Mesothelial cell of epicardium (in vitro differentiated cells): ENCODE measurements at regions not wholly inside any gene's neighbourhood (a gene's known extent, or its start where the extent isn't known, plus 50 kb on each side); places are given as distances from the start of the nearest gene placed in this dataset.

Experiments used
- DNase-seq, 2 experiments: peaks; one replicate each; pipeline ENCODE4 v3.0.0; 2021; ENCODE audit warnings: low spot score in 2 of 2; ENCODE audit not compliant: unreplicated experiment in 2 of 2
- H3K27ac Mint-ChIP-seq: 2 replicates; pipeline ENCODE4 v1.8.0; 2021; ENCODE audit warnings: mixed read lengths
- H3K27me3 Mint-ChIP-seq: 2 replicates; pipeline ENCODE4 v1.8.0; 2021; ENCODE audit warnings: low read depth, mixed read lengths
- H3K36me3 Mint-ChIP-seq: 2 replicates; pipeline ENCODE4 v1.8.0; 2021; ENCODE audit warnings: mixed read lengths
- H3K4me1 Mint-ChIP-seq: 2 replicates; pipeline ENCODE4 v1.8.0; 2021; ENCODE audit warnings: mixed read lengths
- H3K4me3 Mint-ChIP-seq: 2 replicates; pipeline ENCODE4 v1.8.0; 2021; ENCODE audit warnings: mild to moderate bottlenecking, moderate library complexity, mixed read lengths
- H3K9me3 Mint-ChIP-seq: 2 replicates; pipeline ENCODE4 v1.8.0; 2021; ENCODE audit warnings: mixed read lengths
- CTCF ChIP-seq: fragments of 200-600 bp; sonication (generic); IDR thresholded peaks from one replicate; pipeline ENCODE4 v1.5.0; 2021; ENCODE audit warnings: antibody characterized with exemption; ENCODE audit not compliant: unreplicated experiment

- TF ChIP-seq CTCF: no peak
- Mint-ChIP-seq H3K36me3 (no peaks in the 10 kb centered on the region), H3K27me3 (no peaks in the 10 kb centered on the region), H3K4me3 (no peak overlapping the region), H3K9me3 (peaks cover 5% of the 10 kb centered on the region), H3K27ac (no peak overlapping the region), H3K4me1 (no peaks in the 10 kb centered on the region)
- no peak for DNase-seq
These were observed 498.5 kb upstream of the CNTN4 start for GRCh38 chr3:1600206-1600605.

GRCh38 chr3:1600700-1601418 lies 497.8 kb upstream of the CNTN4 start:
- Mint-ChIP-seq H3K4me1 (no peaks in the 10 kb centered on the region), H3K9me3 (peaks cover 5% of the 10 kb centered on the region), H3K27ac (no peak overlapping the region), H3K27me3 (no peaks in the 10 kb centered on the region), H3K36me3 (no peaks in the 10 kb centered on the region), H3K4me3 (no peak overlapping the region)
- TF ChIP-seq CTCF: no peak
- no peak for DNase-seq

- no peak for TF ChIP-seq CTCF
- Mint-ChIP-seq H3K4me3 (no peak overlapping the region), H3K36me3 (no peaks in the 10 kb centered on the region), H3K27me3 (no peaks in the 10 kb centered on the region), H3K27ac (no peak overlapping the region), H3K4me1 (peaks cover 7% of the 10 kb centered on the region), H3K9me3 (no peaks in the 10 kb centered on the region)
- no peak for DNase-seq
These were observed 489.2 kb upstream of the CNTN4 start for GRCh38 chr3:1609416-1609815.

- peaks cover 11% of the 10 kb centered on the region for H3K4me1 Mint-ChIP-seq
- no peaks in the 10 kb centered on the region for H3K9me3 Mint-ChIP-seq
These were observed 486.8 kb upstream of the CNTN4 start for GRCh38 chr3:1611824-1612223.

GRCh38 chr3:1613962-1614361 lies 484.7 kb upstream of the CNTN4 start:
- no peak overlapping the region for H3K4me3 Mint-ChIP-seq
- no peaks in the 10 kb centered on the region for H3K36me3 Mint-ChIP-seq
- no peak for DNase-seq
- H3K9me3 Mint-ChIP-seq: no peaks in the 10 kb centered on the region
- H3K27me3 Mint-ChIP-seq: no peaks in the 10 kb centered on the region
- H3K27ac Mint-ChIP-seq: no peak overlapping the region
- no peak for TF ChIP-seq CTCF
- H3K4me1 Mint-ChIP-seq: peaks cover 19% of the 10 kb centered on the region

More at GRCh38 chr3:1611824-1612223, 486.8 kb upstream of the CNTN4 start:
- Mint-ChIP-seq H3K27me3 (no peaks in the 10 kb centered on the region), H3K36me3 (no peaks in the 10 kb centered on the region), H3K4me3 (no peak overlapping the region), H3K27ac (no peak overlapping the region)
- TF ChIP-seq CTCF: peak; percentile 31
- DNase-seq: no peak
